Mesenchymal stem cell (in vitro differentiated cells and primary cell): ENCODE measurements at regions not wholly inside any gene's neighbourhood (a gene's known extent, or its start where the extent isn't known, plus 50 kb on each side); places are given as distances from the start of the nearest gene placed in this dataset.

Experiments
- DNase-seq: peaks from one replicate; pipeline ENCODE4 v3.0.0-alpha.2; 2013
- H2AFZ ChIP-seq: one replicate; pipeline ENCODE4 v1.6.1; 2013; ENCODE audit warnings: low read depth, mild to moderate bottlenecking, control low read depth, inconsistent platforms, low read length, moderate library complexity
- H2AK5ac ChIP-seq: 2 replicates; pipeline ENCODE4 v1.6.1; 2013; ENCODE audit warnings: low read length, moderate library complexity, mild to moderate bottlenecking, inconsistent platforms; ENCODE audit not compliant: severe bottlenecking
- H2BK120ac ChIP-seq: one replicate; pipeline ENCODE4 v1.6.1; 2013; ENCODE audit warnings: low read depth, mild to moderate bottlenecking, inconsistent platforms, low read length, moderate library complexity
- H2BK12ac ChIP-seq, 2 experiments: one replicate each; pipeline ENCODE4 v1.6.1; 2013; ENCODE audit warnings: inconsistent platforms in 2 of 2, low read length in 2 of 2, mild to moderate bottlenecking in 2 of 2, moderate library complexity in 2 of 2, control low read depth in 1 of 2
- H2BK15ac ChIP-seq: one replicate; pipeline ENCODE4 v1.6.1; 2013; ENCODE audit warnings: mild to moderate bottlenecking, low read depth, inconsistent platforms; ENCODE audit not compliant: poor library complexity, severe bottlenecking
- H2BK5ac ChIP-seq: 2 replicates; pipeline ENCODE4 v1.6.1; 2013; ENCODE audit warnings: low read depth, mild to moderate bottlenecking, low read length, control low read depth, inconsistent platforms; ENCODE audit not compliant: poor library complexity, severe bottlenecking
- H3K14ac ChIP-seq, 2 experiments: one replicate each; pipeline ENCODE4 v1.6.1; 2013; ENCODE audit warnings: inconsistent platforms in 2 of 2, low read length in 2 of 2, control low read depth in 1 of 2, mild to moderate bottlenecking in 1 of 2, moderate library complexity in 1 of 2
- H3K18ac ChIP-seq, 2 experiments: one replicate each; pipeline ENCODE4 v1.6.1; 2013; ENCODE audit warnings: inconsistent platforms in 2 of 2, low read length in 2 of 2, control low read depth in 1 of 2, low read depth in 1 of 2, mild to moderate bottlenecking in 1 of 2
- H3K23ac ChIP-seq, 2 experiments: one replicate each; pipeline ENCODE4 v1.6.1; 2013; ENCODE audit warnings: inconsistent platforms in 2 of 2, low read length in 2 of 2, mild to moderate bottlenecking in 2 of 2, moderate library complexity in 2 of 2, control low read depth in 1 of 2
- H3K27ac ChIP-seq: 2 replicates; pipeline ENCODE4 v1.5.1; 2013; ENCODE audit warnings: mild to moderate bottlenecking, moderate library complexity, low read length, control low read depth, inconsistent platforms; ENCODE audit not compliant: poor library complexity, severe bottlenecking
- H3K27me3 ChIP-seq, 2 experiments: 2 replicates each; pipeline versions ENCODE4 v1.6.1 to v1.7.0; 2013; ENCODE audit warnings: low read length in 2 of 2, mild to moderate bottlenecking in 2 of 2, moderate library complexity in 2 of 2, control low read depth in 1 of 2, inconsistent platforms in 1 of 2; ENCODE audit not compliant: control insufficient read depth in 1 of 2, insufficient read depth in 1 of 2
- H3K36me3 ChIP-seq, 2 experiments: 2 replicates each; pipeline versions ENCODE4 v1.6.1 to v1.7.0; 2013; ENCODE audit warnings: low read length in 2 of 2, control low read depth in 1 of 2, inconsistent platforms in 1 of 2, low read depth in 1 of 2, mild to moderate bottlenecking in 1 of 2; ENCODE audit not compliant: insufficient read depth in 2 of 2, control insufficient read depth in 1 of 2
- H3K4ac ChIP-seq, 2 experiments: one replicate each; pipeline ENCODE4 v1.6.1; 2013; ENCODE audit warnings: inconsistent platforms in 2 of 2, low read length in 2 of 2, mild to moderate bottlenecking in 2 of 2, moderate library complexity in 2 of 2, control low read depth in 1 of 2, low read depth in 1 of 2
- H3K4me1 ChIP-seq: 2 replicates; pipeline ENCODE4 v1.6.1; 2013; ENCODE audit warnings: low read depth, low read length, control low read depth; ENCODE audit not compliant: control insufficient read depth, insufficient read depth
- H3K4me2 ChIP-seq: 2 replicates; pipeline ENCODE4 v1.6.1; 2013; ENCODE audit warnings: low read length, mild to moderate bottlenecking, inconsistent platforms; ENCODE audit not compliant: poor library complexity, severe bottlenecking
- H3K4me3 ChIP-seq, 2 experiments: 2 replicates each; pipeline versions ENCODE4 v1.5.1 to v1.7.0; 2013; ENCODE audit warnings: low read length in 2 of 2, mild to moderate bottlenecking in 2 of 2, control low read depth in 1 of 2, low read depth in 1 of 2; ENCODE audit not compliant: insufficient read depth in 1 of 2
- H3K79me1 ChIP-seq: replicated peaks from 2 replicates; pipeline ENCODE4 v1.6.1; 2013; ENCODE audit warnings: mild to moderate bottlenecking, control low read depth, low read length, inconsistent platforms; ENCODE audit not compliant: poor library complexity, severe bottlenecking
- H3K9ac ChIP-seq: 2 replicates; pipeline ENCODE4 v1.7.0; 2013; ENCODE audit warnings: mild to moderate bottlenecking, low read length, moderate library complexity
- H3K9me3 ChIP-seq: 2 replicates; pipeline ENCODE4 v1.7.0; 2013; ENCODE audit warnings: mild to moderate bottlenecking, low read length; ENCODE audit not compliant: control insufficient read depth
- H4K8ac ChIP-seq: one replicate; pipeline ENCODE4 v1.6.1; 2013; ENCODE audit warnings: inconsistent platforms, mild to moderate bottlenecking, low read length, moderate library complexity
- H4K91ac ChIP-seq: one replicate; pipeline ENCODE4 v1.6.1; 2013; ENCODE audit warnings: mild to moderate bottlenecking, low read length, inconsistent platforms
- WGBS: methylation state at CpG from one replicate; pipeline ENCODE4 v1.1.7; 2013; ENCODE audit warnings: mixed read lengths; 5-methylcytosine and 5-hydroxymethylcytosine counted together

DNA sequence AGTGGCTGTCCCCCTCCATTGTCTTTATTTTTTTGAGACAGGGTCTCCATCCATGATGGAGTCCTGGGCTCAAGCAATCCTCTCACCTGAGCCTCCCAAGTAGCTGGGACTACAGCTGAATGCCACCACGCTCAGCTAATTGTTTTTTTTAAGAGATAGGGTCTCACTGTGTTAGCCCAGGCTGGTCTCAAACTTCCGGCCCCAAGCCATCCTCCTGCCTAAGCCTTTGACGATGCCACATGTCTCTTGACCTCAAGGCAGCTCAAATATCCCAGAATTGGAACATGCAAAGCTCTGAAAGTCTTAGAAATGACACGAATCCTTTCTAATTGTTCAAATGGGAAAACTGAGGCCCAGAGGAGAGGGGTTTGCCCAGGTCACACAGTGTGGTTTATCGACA, 75.4 kb upstream of the ZNF423 start:
- Histone ChIP-seq H2AFZ (no peak overlapping the region), H2BK5ac (no peak overlapping the region), H2BK15ac (no peak overlapping the region), H3K4me2 (no peak overlapping the region), H2AK5ac (no peak overlapping the region), H4K91ac (no peak overlapping the region), H2BK120ac (no peak overlapping the region), H3K27me3 (peaks cover 19 to 37% of the 10 kb centered on the region in 2 experiments), H3K79me1 (no peaks in the 10 kb centered on the region), H3K4me1 (peaks cover 4% of the 10 kb centered on the region), H2BK12ac (no peak overlapping the region), H4K8ac (no peak overlapping the region), H3K27ac (no peak overlapping the region), H3K4me3 (no peak overlapping the region), H3K36me3 (no peaks in the 10 kb centered on the region), H3K14ac (no peak overlapping the region), H3K9ac (no peak overlapping the region), H3K23ac (no peak overlapping the region), H3K4ac (no peak overlapping the region), H3K18ac (no peak overlapping the region), H3K9me3 (no peaks in the 10 kb centered on the region)
- no peak for DNase-seq
- WGBS: 80% methylated on average over 5 of the region's 5 CpGs

DNA sequence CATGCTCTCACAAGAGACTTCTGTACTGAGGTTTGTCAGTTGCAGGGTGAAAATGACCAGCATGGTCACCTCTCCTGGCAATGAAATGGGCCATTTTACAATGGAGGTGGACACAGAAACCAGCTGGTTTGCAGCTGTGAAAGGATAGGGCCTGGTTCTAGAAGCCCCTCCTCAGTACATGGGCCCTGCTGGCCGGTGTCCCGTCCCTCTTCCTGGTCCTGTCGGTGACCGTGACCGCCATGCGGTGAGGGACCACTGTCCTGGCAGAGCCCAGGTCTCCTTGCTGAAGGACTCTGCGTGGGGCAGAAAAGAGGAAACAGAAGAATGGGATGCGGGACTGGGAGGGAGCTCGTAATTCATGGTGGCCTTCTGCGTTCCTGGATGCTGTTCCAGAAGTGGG, 76.0 kb upstream of the ZNF423 start:
- Histone ChIP-seq H3K23ac (no peak overlapping the region), H2AFZ (no peak overlapping the region), H3K27me3 (peaks cover 19 to 35% of the 10 kb centered on the region in 2 experiments), H2BK12ac (no peak overlapping the region), H3K4me1 (peaks cover 4% of the 10 kb centered on the region), H3K14ac (no peak overlapping the region), H4K91ac (no peak overlapping the region), H3K4me2 (no peak overlapping the region), H3K27ac (no peak overlapping the region), H3K18ac (no peak overlapping the region), H4K8ac (no peak overlapping the region), H3K4ac (no peak overlapping the region), H3K79me1 (no peaks in the 10 kb centered on the region), H3K4me3 (no peak overlapping the region), H3K9ac (no peak overlapping the region), H2AK5ac (no peak overlapping the region), H2BK120ac (no peak overlapping the region), H2BK15ac (no peak overlapping the region), H3K9me3 (no peaks in the 10 kb centered on the region), H3K36me3 (no peaks in the 10 kb centered on the region), H2BK5ac (no peak overlapping the region)
- WGBS: 88% methylated on average over 10 of the region's 10 CpGs
- no peak for DNase-seq

DNA sequence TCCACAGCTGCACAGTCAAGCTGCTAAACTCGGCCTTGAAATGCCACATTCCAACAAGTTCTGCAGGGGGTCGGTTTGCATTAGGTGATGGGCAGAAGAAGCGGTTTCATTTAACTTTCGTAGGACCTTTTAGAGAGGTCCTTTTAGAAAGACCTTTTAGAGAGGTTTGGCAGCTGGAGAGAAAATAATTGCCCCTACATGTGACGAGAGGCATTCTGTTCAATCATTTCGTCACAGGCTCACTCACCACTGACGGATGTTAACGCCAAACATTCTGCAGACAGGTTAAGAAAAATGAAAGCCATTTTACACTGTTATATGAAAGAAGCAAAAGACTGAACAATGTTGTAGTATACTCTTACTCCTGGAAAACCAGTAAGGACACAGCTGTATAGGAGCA, 76.5 kb upstream of the ZNF423 start:
- WGBS: 67% methylated on average over 6 of the region's 8 CpGs
- Histone ChIP-seq H2BK120ac (no peak overlapping the region), H4K8ac (no peak overlapping the region), H2BK15ac (no peak overlapping the region), H3K27ac (no peak overlapping the region), H3K79me1 (no peaks in the 10 kb centered on the region), H2AFZ (no peak overlapping the region), H3K4me3 (no peak overlapping the region), H4K91ac (no peak overlapping the region), H3K14ac (no peak overlapping the region), H3K4me1 (peaks cover 4% of the 10 kb centered on the region), H3K4ac (no peak overlapping the region), H3K18ac (no peak overlapping the region), H3K36me3 (no peaks in the 10 kb centered on the region), H3K4me2 (no peak overlapping the region), H3K27me3 (peaks cover 19 to 30% of the 10 kb centered on the region in 2 experiments), H2AK5ac (no peak overlapping the region), H2BK5ac (no peak overlapping the region), H3K23ac (no peak overlapping the region), H3K9me3 (no peaks in the 10 kb centered on the region), H3K9ac (no peak overlapping the region), H2BK12ac (no peak overlapping the region)
- no peak for DNase-seq

DNA sequence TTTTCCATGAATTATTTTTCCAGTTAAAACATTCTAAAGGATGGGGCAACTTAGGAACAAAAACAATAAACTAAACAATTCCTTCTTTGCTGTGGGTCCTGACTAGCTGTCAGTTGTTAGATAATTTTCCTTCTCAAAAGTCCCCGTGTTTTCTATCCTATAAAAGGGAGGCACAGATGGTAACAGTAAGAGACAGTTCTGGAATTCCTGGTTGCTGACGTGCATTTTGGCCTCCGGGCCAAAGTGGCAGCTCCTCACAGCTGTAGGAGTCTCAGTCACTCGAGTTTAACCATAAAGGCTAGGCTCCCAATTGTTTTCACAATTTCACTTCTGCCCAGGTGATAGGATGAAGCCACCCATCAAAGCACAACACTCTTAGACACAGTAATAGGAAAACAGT, 77.0 kb upstream of the ZNF423 start:
- Histone ChIP-seq H3K27ac (no peak overlapping the region), H3K9ac (no peak overlapping the region), H2AFZ (no peak overlapping the region), H3K79me1 (no peaks in the 10 kb centered on the region), H2BK120ac (no peak overlapping the region), H3K23ac (no peak overlapping the region), H3K36me3 (no peaks in the 10 kb centered on the region), H3K18ac (no peak overlapping the region), H3K4me3 (no peak overlapping the region), H3K4me2 (no peak overlapping the region), H2BK12ac (no peak overlapping the region), H2AK5ac (no peak overlapping the region), H3K27me3 (peaks cover 19 to 28% of the 10 kb centered on the region in 2 experiments), H3K14ac (no peak overlapping the region), H3K4ac (no peak overlapping the region), H3K9me3 (no peaks in the 10 kb centered on the region), H4K8ac (no peak overlapping the region), H3K4me1 (peaks cover 4% of the 10 kb centered on the region), H2BK15ac (no peak overlapping the region), H2BK5ac (no peak overlapping the region), H4K91ac (no peak overlapping the region)
- DNase-seq: no peak
- 70% methylated on average over 4 of the region's 4 CpGs for WGBS
